ENCODE measurements at regions not wholly inside any gene's neighbourhood (a gene's known extent, or its start where the extent isn't known, plus 50 kb on each side); places are given as distances from the start of the nearest gene placed in this dataset.
"Not testable (repeated sequence)": the region's sequence is repeated elsewhere in the genome, so short reads cannot be mapped to it uniquely, and the experiment has no call there.

DNA sequence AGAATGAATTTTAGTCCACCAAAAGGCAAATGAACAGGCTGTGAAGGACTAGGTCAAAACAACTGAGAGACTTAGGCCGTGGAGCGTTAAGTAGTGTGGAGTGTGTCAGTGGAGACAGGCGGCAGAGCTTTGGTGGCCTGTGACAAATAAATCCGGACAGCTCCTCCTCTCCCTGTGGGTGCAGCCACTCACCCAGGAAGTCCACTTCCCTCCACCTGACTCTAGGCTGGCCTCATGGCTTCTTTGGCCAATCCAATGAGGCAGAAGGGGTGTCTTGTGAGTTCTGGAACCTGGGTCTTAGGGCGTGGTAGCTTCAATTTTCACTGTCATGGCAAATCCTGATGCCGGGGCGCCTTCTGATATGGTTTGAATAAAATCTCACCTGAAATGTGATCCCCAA, 180.9 kb upstream of the C14orf180 start:
- no peak for DNase-seq (ENCODE audit: low read depth)

DNA sequence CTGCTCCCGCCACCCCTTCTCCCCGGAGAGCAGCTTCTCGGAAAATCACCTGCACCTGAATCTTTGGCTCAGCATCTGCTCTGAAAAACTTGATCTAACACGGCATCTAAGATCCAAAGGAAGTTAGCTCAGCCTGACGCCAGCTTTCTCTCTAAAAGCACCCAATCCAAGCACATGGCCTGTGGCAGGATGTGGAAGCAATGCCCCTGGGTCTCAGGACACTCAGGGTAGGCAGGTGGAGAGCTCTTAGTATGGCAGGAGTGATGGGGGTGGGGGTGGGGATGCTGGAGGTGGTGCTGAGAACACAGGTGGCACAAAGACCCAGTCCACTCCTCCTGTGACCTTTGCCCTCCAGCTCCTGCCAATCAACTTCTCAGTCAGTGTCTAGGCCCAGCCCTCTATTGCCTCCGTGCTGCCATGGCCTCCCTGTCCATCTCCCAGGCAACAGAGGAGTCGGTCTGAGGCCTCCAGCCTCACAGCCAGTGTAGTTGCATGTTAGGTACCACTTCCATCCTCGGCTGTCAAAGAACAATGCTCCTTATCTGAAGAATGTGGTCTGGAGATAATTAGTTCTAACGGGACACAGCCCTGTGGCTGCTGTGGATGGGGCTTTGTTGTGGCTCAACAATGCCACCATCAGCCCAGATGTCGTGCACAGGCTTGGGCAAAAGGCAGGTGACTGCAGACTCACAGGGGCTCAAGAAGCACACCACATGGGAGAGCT, 180.0 kb upstream of the C14orf180 start:
- no peak for DNase-seq (ENCODE audit: low read depth)

DNA sequence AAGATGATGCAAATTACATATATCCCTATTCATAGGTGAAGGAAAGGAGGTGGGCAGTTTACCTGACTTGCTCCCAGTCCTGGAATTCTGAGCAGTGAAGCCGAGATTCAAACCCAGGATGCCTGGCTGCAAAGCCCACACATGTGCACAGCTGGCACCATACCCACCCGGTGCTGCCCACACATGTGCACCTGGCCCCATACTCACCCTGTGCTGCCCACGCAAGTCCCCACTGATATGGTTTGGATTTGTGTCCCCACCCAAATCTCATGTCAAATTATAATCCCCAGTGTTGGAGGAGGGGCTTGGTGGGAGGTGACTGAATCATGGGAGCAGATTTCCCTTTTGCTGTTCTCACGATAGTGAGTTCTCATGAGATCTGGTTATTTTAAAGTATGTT, 179.2 kb upstream of the C14orf180 start:
- DNase-seq (ENCODE audit: low read depth) = no peak

DNA sequence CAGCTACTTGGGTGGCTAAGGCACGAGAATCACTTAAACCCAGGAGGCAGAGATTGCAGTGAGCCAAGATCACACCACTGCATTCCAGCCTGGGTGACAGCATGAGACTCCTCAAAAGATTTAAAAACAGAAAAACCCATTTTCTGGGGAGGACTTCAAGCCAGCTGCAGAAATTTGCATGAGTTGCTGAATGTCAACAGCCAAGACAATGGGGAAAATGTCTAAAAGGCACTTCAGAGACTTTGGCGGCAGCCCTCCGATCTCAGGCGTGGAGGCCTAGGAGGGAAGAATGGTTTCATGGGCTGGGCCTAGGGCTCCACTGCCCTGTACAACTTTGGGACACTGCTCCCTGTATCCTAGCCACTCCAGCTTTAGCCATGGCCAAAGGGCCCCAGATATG, 177.8 kb upstream of the C14orf180 start:
- DNase-seq (ENCODE audit: low read depth) = no peak

DNA sequence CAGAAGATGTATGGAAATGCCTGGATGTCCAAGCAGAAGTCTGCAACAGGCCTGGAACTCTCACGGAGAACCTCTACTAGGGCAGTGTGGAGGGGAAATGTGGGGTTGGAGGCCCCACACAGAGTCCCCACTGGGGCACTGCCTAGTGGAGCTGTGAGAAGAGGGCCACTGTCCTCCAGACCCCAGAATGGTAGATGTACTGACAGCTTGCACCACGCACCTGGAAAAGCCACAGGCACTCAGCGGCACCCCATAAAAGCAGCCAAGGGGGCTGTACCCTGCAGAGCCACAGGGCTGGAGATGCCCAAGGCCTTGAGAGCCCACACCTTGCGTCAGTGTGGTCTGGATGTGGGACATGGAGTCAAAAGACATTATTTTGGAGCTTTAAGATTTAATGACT, 177.3 kb upstream of the C14orf180 start:
- DNase-seq (ENCODE audit: low read depth) = not testable (repeated sequence)

DNA sequence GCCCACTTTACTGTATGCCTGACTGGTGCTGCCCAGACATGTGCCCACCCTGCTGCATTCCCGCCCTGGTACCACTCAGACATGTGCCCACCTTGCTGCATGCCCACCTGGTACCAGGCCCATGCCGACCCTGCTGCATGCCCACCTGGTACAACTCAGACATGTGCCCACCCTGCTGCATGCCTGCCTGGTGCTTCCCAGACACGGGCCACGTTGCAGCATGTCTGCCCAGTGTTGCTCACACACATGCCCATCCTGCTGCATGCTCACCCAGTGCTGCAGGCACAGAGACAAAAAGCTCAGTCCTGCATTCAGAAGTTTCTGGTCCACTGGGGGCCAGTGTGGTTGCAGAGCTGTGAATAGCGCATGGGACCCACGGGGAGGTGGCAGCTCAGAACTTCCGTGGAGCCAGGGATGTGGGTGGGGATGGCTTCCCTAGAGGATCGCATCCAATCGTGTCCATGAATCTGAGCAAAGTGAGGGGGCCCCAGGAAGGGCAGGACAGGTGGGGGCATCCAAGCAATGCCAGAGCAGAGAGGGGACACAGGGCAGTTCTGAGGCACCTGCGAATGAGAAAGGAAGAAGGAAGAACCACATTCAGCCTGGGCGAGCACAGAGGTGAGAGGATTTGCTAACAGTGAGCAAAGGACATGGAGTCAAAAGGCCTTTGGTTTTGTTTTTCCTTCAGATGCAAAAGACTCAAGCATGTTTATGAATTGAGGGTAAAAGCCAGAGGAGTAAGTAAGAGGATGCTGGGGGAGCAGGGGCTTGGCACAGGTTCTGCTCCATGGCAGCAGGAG, 175.9 kb upstream of the C14orf180 start:
- DNase-seq (ENCODE audit: low read depth) = no peak

DNA sequence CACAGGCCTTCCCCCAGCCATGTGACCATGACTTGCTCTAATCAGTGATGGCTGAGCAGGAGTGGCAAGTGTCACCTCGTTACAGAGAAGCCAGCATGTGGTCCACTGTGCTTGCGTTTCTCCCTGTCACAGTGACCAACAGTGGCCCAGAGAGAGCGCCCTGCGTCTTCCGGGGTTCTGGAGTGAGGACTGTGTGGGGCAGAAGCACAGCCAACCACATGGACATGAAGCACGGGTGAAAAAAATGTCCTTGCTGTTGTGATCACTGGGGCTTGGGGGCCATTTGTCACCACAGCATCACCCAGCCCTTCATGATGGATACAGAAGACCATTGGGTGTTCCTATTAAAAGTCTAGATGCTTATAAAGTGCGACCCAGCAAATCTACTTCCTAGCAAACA, 174.6 kb upstream of the C14orf180 start:
- DNase-seq (ENCODE audit: low read depth) = no peak

DNA sequence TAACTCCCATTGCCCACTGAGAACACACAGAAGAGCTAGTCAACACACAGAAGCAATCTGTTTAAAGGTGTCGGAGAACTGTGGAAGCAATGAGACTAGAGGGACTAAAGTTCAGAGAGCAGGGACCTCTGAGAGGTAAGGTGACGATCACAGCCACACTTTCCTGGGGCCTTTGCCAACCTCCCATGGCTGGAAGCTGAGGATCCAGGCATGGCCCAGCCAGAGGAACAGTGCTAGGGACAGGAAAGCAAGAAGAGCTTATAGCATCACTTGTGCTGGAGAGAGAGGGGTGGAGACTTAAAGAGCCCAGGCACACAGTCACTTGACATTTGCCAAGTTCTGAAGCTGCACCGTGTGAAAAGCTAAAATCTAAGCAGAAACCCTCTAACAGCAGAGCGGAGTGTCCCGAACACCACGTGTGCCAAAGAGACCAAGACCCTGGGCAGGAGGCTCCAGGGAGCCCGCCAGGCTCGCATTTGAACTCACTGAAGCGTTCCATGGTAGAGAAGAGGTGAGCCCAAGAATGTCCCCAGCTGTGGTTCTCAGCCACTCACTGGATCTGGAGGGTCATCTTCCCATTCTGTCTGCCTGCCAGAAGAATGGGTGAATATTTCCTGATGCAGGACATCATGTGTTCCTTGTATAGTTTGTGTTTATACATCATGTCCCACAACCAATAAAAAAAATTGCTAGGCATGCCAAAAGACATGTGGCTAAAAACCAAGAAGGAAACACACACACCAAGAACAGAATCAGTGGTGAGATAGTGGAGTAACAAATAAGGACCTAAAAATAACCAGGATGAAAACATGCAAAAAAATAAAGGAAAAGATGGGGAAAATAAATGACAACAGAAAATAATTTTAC, 174.0 kb upstream of the C14orf180 start:
- no peak for DNase-seq (ENCODE audit: low read depth)

DNA sequence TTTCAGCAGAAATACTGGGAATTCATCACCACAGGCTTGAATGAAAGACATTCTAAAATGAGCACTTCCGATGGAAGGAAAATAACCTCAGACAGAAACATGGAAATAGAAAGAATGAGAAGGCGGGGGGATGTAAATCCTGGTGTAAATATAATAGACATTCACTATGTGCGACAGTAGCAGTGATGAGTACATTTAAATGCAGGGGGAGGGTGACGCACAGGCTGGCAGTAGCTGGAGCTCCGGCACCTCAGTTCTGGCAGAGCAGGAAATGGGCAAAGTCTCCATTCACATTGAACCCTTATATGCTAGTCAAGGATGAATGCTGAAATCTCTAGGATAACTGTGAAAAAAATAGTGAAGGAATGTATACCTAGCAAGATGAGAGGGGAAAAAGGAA, 172.7 kb upstream of the C14orf180 start:
- no peak for DNase-seq (ENCODE audit: low read depth)

DNA sequence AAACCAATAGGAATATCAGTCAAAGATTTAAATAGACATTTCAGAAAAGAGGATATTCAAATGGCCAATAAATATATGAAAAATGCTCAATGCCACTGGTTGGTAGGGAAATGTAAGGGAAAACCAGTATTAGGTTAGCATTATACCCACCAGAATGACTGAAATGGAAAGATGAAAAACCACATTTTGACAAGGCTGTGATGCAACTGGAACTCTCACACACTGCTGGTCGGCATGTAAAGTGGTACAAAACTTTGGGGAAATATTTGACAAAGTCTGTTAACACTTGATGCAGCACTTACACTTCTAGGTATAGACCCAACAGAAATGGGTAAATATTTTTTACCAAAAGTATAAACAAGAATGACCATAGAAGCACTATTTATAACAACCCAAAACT, 163.2 kb upstream of the C14orf180 start:
- DNase-seq (ENCODE audit: low read depth) = no peak

DNA sequence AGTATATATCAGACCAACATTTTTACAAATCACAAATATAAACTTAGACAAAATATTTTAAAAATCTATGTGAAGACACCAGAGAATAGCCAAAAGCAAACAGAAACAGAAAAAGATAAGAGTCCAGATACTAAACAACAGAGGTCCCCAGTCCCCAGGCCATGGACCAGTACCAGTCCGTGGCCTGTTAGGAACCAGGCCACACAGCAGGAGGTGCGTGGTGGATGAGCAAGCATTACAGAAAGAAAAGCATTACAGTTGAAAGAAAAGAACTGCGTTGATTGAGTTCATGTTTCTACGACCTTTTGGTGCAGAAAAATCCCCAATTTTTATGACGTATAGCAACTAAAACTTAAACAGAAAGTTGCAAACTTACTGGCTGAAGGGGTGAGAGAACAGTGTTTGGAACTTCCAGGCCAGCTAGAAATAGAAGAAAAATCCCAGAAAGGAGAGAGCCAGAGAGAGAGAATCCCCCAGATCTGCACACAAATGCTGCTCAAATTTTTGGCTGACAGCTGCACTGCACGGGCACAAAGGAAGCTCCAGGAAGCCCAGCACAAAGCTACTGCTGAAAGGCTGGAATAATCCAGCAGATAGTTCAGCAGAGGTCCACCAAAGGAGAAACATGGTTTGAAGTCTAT, 159.6 kb upstream of the C14orf180 start:
- DNase-seq (ENCODE audit: low read depth) = no peak

DNA sequence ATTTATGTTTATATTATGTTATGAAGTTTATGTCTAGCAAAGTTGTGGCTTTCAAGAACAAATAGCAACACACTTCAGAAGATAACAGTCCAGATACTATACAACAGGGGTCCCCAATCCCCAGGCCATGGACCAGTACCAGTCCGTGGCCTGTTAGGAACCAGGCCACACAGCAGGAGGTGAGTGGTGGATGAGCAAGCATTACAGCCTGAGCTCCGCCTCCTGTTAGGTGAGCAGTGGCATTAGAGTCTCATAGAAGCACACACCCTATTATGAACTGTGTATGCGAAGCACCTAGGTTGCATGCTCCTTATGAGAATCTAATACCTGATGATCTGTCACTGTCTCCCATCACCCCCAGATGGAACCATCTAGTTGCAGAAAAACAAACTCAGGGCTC, 159.0 kb upstream of the C14orf180 start:
- DNase-seq (ENCODE audit: low read depth) = not testable (repeated sequence)

DNA sequence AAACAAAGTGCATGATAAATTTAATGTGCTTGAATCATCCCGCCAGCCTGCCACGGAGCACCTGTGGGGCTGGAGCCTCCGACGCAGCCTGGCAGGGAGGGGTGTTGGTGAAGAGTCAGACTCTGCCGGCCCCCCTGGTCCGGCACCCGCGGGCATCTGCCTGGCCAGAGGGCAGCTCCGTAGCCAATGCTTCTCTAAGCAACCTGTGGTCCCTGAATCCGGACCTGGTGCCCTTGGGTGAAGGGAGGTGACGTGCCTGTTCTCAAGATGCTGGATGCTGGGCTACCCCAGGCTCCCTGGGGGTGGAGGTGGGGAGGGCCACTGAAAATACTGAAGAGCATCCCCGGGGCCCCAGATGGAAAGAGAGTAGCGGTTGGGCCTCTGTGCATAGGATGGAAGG, 158.6 kb upstream of the C14orf180 start:
- DNase-seq (ENCODE audit: low read depth) = no peak

DNA sequence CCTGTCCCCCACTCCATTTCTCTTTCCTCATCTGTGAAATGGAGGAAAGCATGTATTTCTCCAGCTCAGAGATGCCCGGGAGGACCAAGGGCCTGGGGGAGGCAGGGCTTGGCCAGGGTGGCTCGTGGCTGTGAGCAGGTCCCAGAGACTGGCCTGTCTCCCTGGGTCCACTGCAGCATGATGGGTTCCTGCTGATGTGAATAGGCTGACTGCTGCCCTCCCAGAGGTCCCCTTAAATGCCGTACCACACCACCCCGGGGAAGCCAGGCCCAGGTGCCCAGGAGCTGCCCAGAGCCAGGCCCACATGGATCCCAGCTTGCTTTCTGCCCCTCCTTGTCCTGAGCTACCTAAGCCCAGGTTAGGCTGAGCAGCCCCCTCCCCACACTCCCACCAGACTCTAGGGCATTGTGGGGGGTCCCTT, 158.2 kb upstream of the C14orf180 start:
- no peak for DNase-seq (ENCODE audit: low read depth)

DNA sequence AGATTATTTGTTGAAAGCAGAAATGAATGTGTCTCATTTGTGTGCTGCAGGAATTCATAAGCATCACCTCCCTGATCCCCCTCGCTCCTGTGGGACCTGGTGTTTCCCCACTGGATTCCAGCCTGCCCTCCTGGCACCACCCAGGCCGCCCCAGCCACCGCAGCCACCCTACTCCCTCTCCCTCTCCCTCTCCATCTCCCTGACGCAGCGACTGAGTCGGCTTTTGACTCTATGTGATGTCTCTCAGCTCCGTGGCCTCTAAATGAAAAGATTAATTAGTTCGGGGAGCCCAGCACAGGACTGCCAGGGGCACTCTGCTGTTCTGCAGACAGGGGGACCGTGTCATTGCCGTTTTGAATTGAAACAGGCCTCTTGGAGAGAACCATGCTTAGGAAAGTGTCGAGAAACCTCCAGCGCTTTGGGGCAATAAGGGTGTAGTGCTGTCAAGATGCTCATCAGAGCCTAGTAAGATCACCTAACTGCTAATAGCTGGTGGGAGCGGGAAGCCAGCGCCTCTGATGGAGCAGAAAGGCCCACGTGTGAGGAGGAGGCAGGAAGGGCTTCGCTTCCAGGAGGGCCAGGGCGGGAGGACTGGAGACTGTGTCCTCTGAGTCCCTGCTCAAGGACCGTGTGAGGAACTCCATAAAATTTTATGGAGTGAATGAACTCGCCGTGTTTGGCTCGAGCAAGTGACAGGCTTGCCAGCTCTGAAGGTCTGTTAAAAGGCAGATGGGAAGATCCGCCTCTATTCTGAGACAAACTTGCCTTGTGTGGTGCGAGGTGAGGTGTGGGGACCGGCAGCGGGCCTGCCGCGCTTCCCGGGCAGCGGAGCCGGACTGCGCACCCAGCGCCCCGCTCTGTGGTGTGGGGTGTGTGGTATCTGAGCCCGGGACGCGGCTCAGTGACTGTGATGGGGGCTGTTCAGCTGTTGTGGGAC, 157.4 kb upstream of the C14orf180 start:
- no peak for DNase-seq (ENCODE audit: low read depth)

DNA sequence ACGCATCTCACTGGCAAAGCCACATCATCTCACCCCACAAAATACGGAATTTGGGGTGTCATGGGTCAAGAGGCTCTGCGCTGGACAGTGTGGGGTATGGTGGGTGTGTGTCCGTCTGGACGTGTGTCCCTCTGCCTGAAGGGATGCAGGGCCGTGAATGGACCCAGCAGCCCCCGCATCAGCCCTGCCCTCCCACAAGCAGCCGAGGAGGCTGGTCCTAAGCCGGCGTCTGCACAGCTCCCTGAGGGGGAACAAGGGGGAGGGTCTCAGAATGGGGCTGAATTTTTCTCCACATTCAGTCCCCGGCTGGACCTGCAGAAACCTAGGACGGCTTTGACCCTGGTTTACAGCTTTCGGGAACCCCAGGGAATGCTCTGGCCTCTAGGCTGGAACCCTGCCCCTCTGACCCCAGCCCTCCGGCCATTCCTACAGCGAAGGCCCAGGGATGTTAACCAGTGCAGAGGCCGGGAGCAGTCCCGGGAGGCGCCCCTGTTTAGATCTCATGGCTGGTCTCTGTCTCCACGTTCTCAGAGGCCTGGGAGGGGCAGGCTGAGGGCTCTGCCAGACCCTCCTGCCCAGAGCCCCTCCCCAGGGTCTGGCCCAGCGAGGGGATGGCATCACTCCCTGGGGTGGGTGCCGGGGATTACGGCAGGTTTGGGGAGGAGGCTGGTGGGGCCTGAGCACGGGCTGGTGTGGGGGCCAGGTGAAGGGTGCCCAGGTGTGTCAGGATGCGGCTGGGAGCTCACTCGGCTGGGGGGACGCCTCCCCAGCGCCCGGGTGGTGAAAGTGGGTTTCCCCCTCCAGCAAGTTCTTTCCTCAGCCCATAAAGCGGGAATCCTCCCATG, 156.5 kb upstream of the C14orf180 start:
- DNase-seq (ENCODE audit: low read depth) = no peak

DNA sequence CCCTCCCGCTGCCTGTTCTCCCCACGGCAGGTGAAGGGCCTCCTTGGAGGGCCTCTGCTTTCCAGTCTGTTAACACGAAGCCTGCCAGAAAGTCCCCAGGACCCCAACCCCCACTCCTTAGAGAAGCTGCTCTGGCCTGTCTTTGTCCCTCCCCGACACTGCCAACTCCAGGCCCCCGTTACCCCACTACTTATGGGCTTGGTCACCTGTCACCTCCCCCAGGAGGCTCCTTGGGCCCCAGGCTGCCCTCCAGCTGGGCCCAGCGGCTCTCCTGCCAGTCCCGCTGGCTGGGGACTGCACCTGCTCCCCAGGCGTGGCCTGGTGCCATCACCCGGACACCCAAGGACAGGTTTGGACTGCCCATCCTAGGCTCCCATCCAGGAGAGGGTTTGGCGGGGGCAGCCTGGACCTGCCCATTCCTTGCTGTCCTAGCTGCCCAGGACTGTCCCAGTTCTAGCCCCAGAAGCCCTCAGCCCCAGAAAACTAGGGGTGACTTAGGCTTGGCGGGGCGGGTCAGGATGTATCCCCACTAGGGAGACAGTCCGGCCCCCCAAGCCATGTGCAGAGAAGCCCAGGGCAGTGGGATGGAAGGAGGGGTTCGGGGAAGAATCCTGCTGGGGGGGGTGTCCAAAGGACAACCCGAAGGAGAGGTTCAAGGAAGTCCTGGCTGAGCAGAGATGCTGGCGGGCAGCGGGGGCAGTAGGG, 155.7 kb upstream of the C14orf180 start:
- no peak for DNase-seq (ENCODE audit: low read depth)

DNA sequence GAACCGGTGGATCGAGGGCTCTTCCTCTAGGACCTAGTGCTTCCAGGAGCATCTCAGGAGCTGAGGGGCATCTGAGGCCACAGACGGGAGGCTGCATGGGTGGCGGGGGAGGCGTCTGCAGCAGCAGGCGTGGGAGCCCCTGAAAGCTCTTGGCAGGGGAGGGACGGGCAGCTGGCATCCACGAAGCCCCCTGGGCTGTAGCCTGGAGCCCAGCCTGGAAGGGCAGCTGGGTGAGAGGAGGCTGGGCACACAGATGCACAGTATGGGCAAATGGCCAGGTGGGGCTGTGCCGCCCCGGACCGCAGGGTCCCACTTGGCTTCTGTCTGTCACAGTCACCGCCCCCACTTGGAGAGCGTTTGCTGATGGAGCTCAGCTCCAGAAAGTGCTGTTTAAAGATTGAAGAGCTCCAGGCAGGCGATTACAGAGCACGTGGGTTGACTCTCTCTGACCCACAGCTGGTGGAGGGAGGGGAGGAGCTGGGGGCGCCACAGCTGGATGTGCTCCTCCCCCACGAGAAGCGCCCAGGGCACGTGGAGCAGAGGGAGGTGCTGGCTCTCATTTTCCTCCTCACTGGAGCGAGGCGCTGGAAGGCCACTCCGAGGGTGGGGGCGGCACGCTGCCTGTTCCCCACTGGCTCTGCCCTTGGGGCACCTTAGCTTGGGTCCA, 155.0 kb upstream of the C14orf180 start:
- no peak for DNase-seq (ENCODE audit: low read depth)

DNA sequence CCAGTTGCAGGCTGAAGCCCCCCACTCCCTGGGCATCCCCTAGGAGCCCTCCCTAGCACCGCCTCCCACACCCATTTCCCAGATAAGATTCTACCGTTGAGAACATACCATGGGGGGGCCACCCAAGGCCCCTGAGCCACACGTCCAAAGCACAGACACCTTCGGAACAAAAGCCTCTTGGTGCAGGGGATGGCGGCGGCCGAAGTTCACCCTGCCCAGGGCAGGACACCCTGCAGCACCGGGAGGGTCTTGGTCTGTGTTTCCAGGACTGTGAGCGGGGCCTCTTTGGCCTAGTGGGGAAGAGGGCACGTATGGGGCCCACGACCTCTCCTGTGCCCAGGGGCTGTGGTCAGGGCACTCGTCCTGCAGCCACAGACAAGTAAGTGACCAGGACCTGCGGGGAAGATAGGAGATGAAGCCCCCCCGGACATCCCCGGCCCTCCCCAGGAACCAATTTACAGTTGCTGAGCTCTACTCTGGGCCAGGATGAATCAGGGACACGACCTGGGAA, 154.3 kb upstream of the C14orf180 start:
- no peak for DNase-seq (ENCODE audit: low read depth)

Measured in stimulated activated CD4-positive, alpha-beta T cell treated with anti-CD3 and anti-CD28 coated beads, Interleukin-2, amount 100 ng/mL, for 4 hours (primary cell).